ENCODE measurements at regions not wholly inside any gene's neighbourhood (a gene's known extent, or its start where the extent isn't known, plus 50 kb on each side); places are given as distances from the start of the nearest gene placed in this dataset.
A peak's percentile ranks its signal among the peaks of the same experiment; 100 is the strongest.
"Not testable (repeated sequence)": the region's sequence is repeated elsewhere in the genome, so short reads cannot be mapped to it uniquely, and the experiment has no call there.

- peak overlapping the region; percentile 9; the same call in 1 of the 2 replicates for H3K4me3 ChIP-seq (ENCODE audit: low read length)
- DNase-seq (ENCODE audit: low read depth, low spot score); H3K4me1 ChIP-seq (ENCODE audit: control insufficient read depth, insufficient read depth, low read length); H3K27me3 ChIP-seq (ENCODE audit: control insufficient read depth, insufficient read depth, low read length); H3K36me3 ChIP-seq (ENCODE audit: control insufficient read depth, insufficient read depth, low read length); H3K9me3 ChIP-seq (ENCODE audit: control insufficient read depth, insufficient read depth, low read length); H3K27ac ChIP-seq (ENCODE audit: low read length): not testable (repeated sequence)
- no CpG with 5 or more reads among the region's 30 CpGs for WGBS (ENCODE audit: insufficient coverage, insufficient read length)
Measured at GRCh38 chr20:30900080-30900719, 357.3 kb upstream of the DEFB115 start.

- H3K36me3 ChIP-seq (ENCODE audit: control insufficient read depth, insufficient read depth, low read length); H3K27ac ChIP-seq (ENCODE audit: low read length); H3K4me3 ChIP-seq (ENCODE audit: low read length); H3K9me3 ChIP-seq (ENCODE audit: control insufficient read depth, insufficient read depth, low read length); DNase-seq (ENCODE audit: low read depth, low spot score); H3K4me1 ChIP-seq (ENCODE audit: control insufficient read depth, insufficient read depth, low read length); H3K27me3 ChIP-seq (ENCODE audit: control insufficient read depth, insufficient read depth, low read length): not testable (repeated sequence)
- no CpG with 5 or more reads among the region's 19 CpGs for WGBS (ENCODE audit: insufficient coverage, insufficient read length)
Measured at GRCh38 chr20:30905231-30905630, 352.2 kb upstream of the DEFB115 start.

- H3K36me3 ChIP-seq (ENCODE audit: control insufficient read depth, insufficient read depth, low read length) = no peaks in the 10 kb centered on the region
- DNase-seq (ENCODE audit: low read depth, low spot score) = no peak
- no peak overlapping the region for H3K27ac ChIP-seq (ENCODE audit: low read length)
- no peaks in the 10 kb centered on the region for H3K4me1 ChIP-seq (ENCODE audit: control insufficient read depth, insufficient read depth, low read length)
- no peak overlapping the region for H3K4me3 ChIP-seq (ENCODE audit: low read length)
- H3K27me3 ChIP-seq (ENCODE audit: control insufficient read depth, insufficient read depth, low read length) = no peaks in the 10 kb centered on the region
- no CpG with 5 or more reads among the region's 18 CpGs for WGBS (ENCODE audit: insufficient coverage, insufficient read length)
- no peaks in the 10 kb centered on the region for H3K9me3 ChIP-seq (ENCODE audit: control insufficient read depth, insufficient read depth, low read length)
Measured at GRCh38 chr20:30910937-30911725, 346.3 kb upstream of the DEFB115 start.

DNA sequence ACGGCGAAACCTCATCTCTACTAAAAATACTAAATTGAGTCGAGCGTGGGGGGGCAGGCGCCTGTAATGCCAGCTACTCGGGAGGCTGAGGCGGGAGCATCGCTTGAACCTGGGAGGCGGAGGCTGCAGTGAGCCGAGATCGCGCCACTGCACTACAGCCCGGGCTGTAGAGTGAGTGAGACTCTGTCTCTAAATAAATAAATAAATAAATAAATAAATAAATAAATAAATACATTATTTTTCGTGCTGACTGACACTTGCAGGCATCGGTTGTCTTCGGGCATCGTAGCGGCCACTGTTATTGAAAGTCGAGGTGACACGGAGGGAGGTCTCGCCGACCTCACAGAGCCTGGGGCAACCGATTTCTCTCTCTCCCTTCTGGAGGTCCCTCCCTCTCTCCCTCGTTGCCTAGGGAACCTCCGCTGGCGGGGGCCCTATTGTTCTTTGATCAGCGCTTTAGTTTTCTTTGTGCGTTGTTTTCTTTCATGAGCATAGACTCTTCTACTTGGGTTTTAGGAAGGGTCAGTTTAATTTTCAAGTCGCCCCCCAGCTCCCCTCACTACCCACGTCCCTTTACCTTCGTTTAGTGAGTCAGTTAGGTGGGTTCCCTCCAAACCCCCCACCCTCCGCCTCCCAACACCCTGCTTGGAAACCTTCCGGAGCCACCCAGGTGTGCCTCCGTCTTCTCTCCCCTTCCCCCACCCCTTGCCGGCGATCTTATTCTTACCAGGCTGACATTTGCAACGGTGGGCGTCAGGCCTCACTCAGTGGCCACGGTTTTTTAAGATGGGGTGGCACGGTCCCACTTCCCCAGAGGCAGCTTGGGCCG is 345.4 kb upstream of the DEFB115 start:
- not testable (repeated sequence) for H3K27ac ChIP-seq (ENCODE audit: low read length); H3K4me1 ChIP-seq (ENCODE audit: control insufficient read depth, insufficient read depth, low read length); H3K9me3 ChIP-seq (ENCODE audit: control insufficient read depth, insufficient read depth, low read length); DNase-seq (ENCODE audit: low read depth, low spot score); H3K36me3 ChIP-seq (ENCODE audit: control insufficient read depth, insufficient read depth, low read length); H3K27me3 ChIP-seq (ENCODE audit: control insufficient read depth, insufficient read depth, low read length)
- no CpG with 5 or more reads among the region's 41 CpGs for WGBS (ENCODE audit: insufficient coverage, insufficient read length)
- H3K4me3 ChIP-seq (ENCODE audit: low read length) = peak overlapping the region; percentile 46; the same call in 1 of the 2 replicates

DNA sequence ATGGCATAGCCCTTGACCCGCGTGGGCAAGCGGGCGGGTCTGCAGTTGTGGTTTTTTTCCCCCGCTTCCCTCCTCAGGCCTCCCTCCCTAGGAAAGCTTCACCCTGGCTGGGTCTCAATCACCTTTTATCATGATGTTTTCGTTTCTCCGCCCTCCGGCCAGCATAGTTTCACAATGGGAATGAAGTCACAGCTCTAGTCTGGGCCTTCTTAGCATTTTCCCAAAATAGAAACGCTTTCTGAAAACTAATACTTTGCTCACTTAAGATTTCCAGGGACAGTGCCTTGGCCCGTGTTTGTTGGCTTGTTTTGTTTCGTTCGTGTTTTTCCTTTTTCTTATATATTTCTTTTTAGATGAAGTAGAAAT is 344.8 kb upstream of the DEFB115 start:
- not testable (repeated sequence) for H3K27ac ChIP-seq (ENCODE audit: low read length); H3K36me3 ChIP-seq (ENCODE audit: control insufficient read depth, insufficient read depth, low read length); H3K4me1 ChIP-seq (ENCODE audit: control insufficient read depth, insufficient read depth, low read length); DNase-seq (ENCODE audit: low read depth, low spot score); H3K9me3 ChIP-seq (ENCODE audit: control insufficient read depth, insufficient read depth, low read length); H3K27me3 ChIP-seq (ENCODE audit: control insufficient read depth, insufficient read depth, low read length)
- no CpG with 5 or more reads among the region's 12 CpGs for WGBS (ENCODE audit: insufficient coverage, insufficient read length)
- peak overlapping the region; percentile 46; the same call in 1 of the 2 replicates for H3K4me3 ChIP-seq (ENCODE audit: low read length)

DNA sequence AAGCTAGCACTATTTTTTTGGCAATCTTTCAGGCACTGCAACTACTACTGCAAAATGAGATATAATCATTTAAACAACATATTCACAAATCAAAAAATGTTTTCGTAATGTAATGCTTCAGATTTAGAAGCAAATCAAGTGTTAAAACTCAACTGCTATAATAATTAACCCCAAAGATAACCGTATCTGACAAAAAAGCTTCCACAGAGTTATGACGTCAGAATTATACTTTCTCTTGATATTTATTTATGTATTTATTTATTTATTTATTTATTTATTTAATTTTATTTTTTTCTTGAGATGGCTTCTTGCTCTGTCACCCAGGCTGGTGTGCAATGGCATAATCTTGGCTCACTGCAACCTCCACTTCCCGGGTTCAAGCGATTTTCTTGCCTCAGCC is 341.1 kb upstream of the DEFB115 start:
- not testable (repeated sequence) for H3K36me3 ChIP-seq (ENCODE audit: control insufficient read depth, insufficient read depth, low read length)
- no CpG with 5 or more reads among the region's 5 CpGs for WGBS (ENCODE audit: insufficient coverage, insufficient read length)

GRCh38 chr20:30919514-30920188 is 337.8 kb upstream of the DEFB115 start:
- Histone ChIP-seq H3K4me1 (ENCODE audit: control insufficient read depth, insufficient read depth, low read length) (no peaks in the 10 kb centered on the region), H3K4me3 (ENCODE audit: low read length) (no peak overlapping the region), H3K36me3 (ENCODE audit: control insufficient read depth, insufficient read depth, low read length) (no peaks in the 10 kb centered on the region; the same call in 1 of the 2 replicates), H3K27me3 (ENCODE audit: control insufficient read depth, insufficient read depth, low read length) (no peaks in the 10 kb centered on the region), H3K9me3 (ENCODE audit: control insufficient read depth, insufficient read depth, low read length) (no peaks in the 10 kb centered on the region), H3K27ac (ENCODE audit: low read length) (no peak overlapping the region)
- DNase-seq (ENCODE audit: low read depth, low spot score) = no peak
- no CpG with 5 or more reads among the region's 31 CpGs for WGBS (ENCODE audit: insufficient coverage, insufficient read length)

More for the DNA sequence above, 341.1 kb upstream of the DEFB115 start:
- not testable (repeated sequence) for H3K4me3 ChIP-seq (ENCODE audit: low read length); H3K27me3 ChIP-seq (ENCODE audit: control insufficient read depth, insufficient read depth, low read length); DNase-seq (ENCODE audit: low read depth, low spot score); H3K4me1 ChIP-seq (ENCODE audit: control insufficient read depth, insufficient read depth, low read length); H3K27ac ChIP-seq (ENCODE audit: low read length); H3K9me3 ChIP-seq (ENCODE audit: control insufficient read depth, insufficient read depth, low read length)

DNA sequence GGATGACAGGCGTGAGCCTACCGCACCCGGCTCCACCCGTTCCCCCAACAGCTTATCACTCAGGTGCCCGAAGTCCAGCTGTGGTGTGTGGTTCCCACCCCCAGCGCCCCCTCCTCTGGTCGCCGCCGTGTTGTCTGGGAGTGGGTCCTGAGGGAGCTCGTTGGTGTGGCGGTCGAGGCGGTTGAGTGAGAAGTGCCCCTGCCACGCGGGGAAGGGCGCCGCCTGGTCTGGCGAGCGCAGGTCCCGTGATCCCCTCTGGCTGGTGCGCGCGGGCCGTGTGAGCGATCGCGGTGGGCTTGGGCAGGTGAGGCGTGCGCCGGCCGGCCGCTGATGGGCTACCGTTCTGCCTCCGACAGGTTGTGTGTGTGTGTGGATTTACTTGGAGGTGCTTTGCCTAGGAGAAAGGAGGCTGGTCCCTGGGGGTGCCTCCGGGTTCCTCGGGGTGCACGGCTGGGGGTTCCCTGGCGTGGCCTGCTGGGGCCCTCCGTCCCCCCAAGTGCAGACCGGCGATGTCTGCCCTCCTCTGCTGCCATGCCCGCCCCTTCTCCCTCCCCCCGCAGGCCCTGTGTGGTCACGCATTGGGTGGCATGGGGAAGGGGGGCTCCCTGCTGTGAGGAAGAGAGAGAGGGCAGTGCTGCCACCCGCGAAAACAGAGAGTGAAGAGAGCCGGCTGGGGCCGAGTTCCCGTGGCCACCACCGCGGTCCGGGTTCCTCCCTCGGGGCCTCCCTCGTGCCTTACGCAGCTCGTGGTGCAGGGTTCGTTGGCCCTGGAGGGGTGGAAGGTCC is 336.0 kb upstream of the DEFB115 start:
- no CpG with 5 or more reads among the region's 57 CpGs for WGBS (ENCODE audit: insufficient coverage, insufficient read length)
- Histone ChIP-seq H3K27ac (ENCODE audit: low read length) (no peak overlapping the region), H3K27me3 (ENCODE audit: control insufficient read depth, insufficient read depth, low read length) (no peaks in the 10 kb centered on the region), H3K9me3 (ENCODE audit: control insufficient read depth, insufficient read depth, low read length) (no peaks in the 10 kb centered on the region), H3K36me3 (ENCODE audit: control insufficient read depth, insufficient read depth, low read length) (no peaks in the 10 kb centered on the region; the same call in 1 of the 2 replicates), H3K4me1 (ENCODE audit: control insufficient read depth, insufficient read depth, low read length) (no peaks in the 10 kb centered on the region), H3K4me3 (ENCODE audit: low read length) (no peak overlapping the region; the same call in 1 of the 2 replicates)
- DNase-seq (ENCODE audit: low read depth, low spot score) = no peak

DNA sequence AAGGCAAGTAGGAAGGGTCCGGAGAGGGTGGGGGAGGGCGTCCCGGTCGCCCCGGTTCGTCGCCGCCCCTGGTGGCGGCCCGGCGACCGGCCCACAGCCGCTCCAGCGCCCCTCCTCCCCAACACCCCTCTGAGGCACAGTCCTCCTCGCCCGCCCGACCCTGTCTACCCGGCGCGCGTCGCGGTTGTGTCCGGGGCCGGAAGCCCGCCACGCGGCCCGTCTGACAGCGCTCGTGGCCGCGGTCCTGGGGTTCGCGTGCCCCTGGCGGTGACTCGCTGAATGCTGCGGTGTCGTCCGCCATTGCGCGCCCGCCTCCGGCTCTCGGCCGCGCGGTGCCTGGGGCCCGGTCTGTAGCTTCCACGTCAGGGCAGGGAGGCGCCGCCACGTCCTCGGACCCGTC is 335.3 kb upstream of the DEFB115 start:
- Histone ChIP-seq H3K9me3 (ENCODE audit: control insufficient read depth, insufficient read depth, low read length) (no peaks in the 10 kb centered on the region), H3K36me3 (ENCODE audit: control insufficient read depth, insufficient read depth, low read length) (no peaks in the 10 kb centered on the region; the same call in 1 of the 2 replicates), H3K4me1 (ENCODE audit: control insufficient read depth, insufficient read depth, low read length) (no peaks in the 10 kb centered on the region), H3K4me3 (ENCODE audit: low read length) (no peak overlapping the region), H3K27ac (ENCODE audit: low read length) (no peak overlapping the region), H3K27me3 (ENCODE audit: control insufficient read depth, insufficient read depth, low read length) (no peaks in the 10 kb centered on the region)
- WGBS (ENCODE audit: insufficient coverage, insufficient read length) = no CpG with 5 or more reads among the region's 55 CpGs
- DNase-seq (ENCODE audit: low read depth, low spot score) = no peak

Measured in iPS DF 6.9 (cell line).